ENCODE measurements at regions not wholly inside any gene's neighbourhood (a gene's known extent, or its start where the extent isn't known, plus 50 kb on each side); places are given as distances from the start of the nearest gene placed in this dataset.

DNA sequence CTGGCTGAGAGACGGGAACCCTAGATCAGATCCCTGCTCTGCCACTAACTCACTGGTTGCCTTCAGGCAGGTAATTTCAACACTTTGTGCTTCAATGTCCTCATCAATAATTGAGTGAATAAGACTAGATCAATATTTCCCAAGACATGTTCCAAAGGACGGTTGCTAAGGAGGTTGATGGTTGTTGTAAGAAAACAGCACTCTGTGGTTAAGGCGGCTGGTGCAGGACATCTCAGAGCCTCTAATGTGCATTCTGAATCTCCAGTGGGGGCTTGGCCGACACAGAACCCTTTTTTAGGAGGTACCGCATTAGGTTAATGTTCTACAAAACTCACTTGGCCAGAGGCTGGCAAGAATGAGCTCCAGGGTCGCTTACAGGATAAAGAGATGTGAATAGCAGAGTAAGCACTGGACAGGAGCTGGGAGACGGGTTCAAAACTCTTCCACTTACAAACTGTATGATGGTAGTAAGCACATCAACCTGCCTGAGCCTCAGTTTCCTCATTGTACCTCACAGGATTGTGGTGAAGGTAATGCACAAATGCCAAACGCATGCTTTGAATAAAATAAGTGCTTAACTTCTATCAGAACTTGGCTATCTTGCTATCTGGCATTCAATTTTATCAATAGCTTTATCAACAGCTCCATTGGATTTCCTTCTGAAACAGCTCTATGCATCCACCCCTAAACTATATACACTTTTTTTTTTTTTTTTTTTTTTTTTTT is 136.9 kb upstream of the PARP11 start:
- Histone ChIP-seq H3K4me1 (peaks cover 5 to 27% (median 8%) of the 10 kb centered on the region in 3 donors), H3K27me3 (no peaks in the 10 kb centered on the region), H3K4me3 (no peak overlapping the region), H3K27ac (no peak overlapping the region), H3K9me3 (no peaks in the 10 kb centered on the region), H3K36me3 (no peaks in the 10 kb centered on the region)
- DNase-seq: no peak
- no peak for TF ChIP-seq POLR2A (IDR thresholded peaks at IDR 0.05)
- TF ChIP-seq, protein P1, sequence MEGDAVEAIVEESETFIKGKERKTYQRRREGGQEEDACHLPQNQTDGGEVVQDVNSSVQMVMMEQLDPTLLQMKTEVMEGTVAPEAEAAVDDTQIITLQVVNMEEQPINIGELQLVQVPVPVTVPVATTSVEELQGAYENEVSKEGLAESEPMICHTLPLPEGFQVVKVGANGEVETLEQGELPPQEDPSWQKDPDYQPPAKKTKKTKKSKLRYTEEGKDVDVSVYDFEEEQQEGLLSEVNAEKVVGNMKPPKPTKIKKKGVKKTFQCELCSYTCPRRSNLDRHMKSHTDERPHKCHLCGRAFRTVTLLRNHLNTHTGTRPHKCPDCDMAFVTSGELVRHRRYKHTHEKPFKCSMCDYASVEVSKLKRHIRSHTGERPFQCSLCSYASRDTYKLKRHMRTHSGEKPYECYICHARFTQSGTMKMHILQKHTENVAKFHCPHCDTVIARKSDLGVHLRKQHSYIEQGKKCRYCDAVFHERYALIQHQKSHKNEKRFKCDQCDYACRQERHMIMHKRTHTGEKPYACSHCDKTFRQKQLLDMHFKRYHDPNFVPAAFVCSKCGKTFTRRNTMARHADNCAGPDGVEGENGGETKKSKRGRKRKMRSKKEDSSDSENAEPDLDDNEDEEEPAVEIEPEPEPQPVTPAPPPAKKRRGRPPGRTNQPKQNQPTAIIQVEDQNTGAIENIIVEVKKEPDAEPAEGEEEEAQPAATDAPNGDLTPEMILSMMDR (IDR thresholded peaks at IDR 0.05): no peak
- intact Hi-C loops (cut with DNase I): no loop called here
- WGBS, 2 donors: 74 to 80% methylated on average over 5 to 8 of the region's 8 CpGs

DNA sequence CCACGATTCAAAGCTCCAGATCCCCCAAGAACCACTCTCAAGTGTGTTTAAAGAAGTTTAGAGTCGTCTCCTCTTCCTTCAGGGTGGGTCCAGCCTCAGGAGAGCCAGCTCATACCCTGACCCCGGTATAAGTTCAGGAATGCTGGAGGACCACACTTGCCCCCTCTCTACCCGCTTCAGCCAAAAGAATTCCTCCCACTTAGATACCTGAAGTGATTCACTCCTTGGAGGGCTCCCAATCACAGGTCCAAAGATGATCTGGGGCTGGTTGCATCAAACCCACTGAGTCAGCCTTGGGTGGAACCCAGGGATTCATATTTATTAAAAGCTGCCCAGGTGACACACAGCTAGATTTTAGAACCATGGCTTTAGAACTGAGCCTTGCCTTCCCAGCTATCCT is 133.5 kb upstream of the PARP11 start:
- H3K27me3 ChIP-seq: peaks cover 0 to 7% (median 0%) of the 10 kb centered on the region in 4 donors
- DNase-seq: no peak
- H3K36me3 ChIP-seq: no peaks in the 10 kb centered on the region
- intact Hi-C loops (cut with DNase I): no loop called here
- peaks cover 0 to 8% (median 0%) of the 10 kb centered on the region in 3 donors for H3K4me1 ChIP-seq
- no peaks in the 10 kb centered on the region for H3K9me3 ChIP-seq
- 40 to 56% methylated on average over 4 of the region's 4 CpGs for WGBS, 2 donors
- no peak for TF ChIP-seq POLR2A (IDR thresholded peaks at IDR 0.05)
- TF ChIP-seq, protein P1 (IDR thresholded peaks at IDR 0.05): no peak
- H3K4me3 ChIP-seq: no peak overlapping the region
- H3K27ac ChIP-seq: no peak overlapping the region

DNA sequence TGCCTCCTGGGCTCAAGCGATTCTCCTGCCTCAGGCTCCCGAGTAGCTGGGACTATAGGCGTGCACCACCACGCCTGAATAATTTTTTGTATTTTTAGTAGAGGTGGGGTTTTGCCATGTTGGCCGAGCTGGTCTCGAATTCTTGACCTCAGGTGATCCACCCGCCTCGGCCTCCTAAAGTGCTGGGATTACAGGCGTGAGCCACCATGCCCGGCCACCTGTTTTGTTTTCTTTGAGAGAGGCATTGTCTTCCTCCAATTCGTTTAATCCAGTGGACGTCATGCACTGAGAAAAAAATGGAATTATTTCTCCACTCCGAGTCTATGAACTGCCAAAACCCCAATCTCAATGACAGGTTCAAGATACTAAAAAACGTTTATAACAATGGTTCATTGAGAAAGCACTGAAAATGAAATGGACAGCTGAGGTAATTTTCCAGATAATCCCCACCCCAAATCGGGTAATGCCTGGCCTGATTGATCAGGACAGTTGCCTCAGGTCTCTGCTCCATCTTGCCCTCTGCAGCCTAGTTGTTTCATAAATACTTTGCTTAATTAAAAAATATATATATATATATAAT is 132.7 kb upstream of the PARP11 start:
- no peak for DNase-seq
- intact Hi-C loops (cut with DNase I): no loop called here
- peaks cover 0 to 8% (median 0%) of the 10 kb centered on the region in 3 donors for H3K4me1 ChIP-seq
- WGBS, 2 donors: 70 to 76% methylated on average over 4 to 12 of the region's 15 CpGs
- H3K27me3 ChIP-seq: peaks cover 0 to 13% (median 0%) of the 10 kb centered on the region in 4 donors
- no peak overlapping the region for H3K4me3 ChIP-seq
- TF ChIP-seq, protein P1 (IDR thresholded peaks at IDR 0.05): no peak
- no peak overlapping the region for H3K27ac ChIP-seq
- no peaks in the 10 kb centered on the region for H3K36me3 ChIP-seq
- no peaks in the 10 kb centered on the region for H3K9me3 ChIP-seq

DNA sequence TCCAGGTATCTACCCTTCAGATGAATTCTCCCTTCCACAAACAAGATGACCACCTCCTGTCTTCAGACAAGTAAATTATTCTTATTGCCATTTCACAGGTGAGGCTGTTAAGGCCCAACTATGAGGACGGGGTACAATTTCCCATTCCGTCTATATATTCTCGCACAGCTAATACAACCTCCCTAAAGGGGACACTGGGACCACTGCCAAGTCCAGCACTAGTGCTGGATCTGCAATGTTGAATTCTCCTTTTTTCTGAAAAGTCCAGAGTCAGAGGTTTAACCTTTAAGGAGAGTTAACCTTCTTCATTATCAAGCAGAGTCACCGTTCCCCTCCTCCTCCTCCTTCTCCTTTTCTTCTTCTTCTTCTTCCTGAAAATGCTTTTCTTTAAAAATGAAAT is 130.4 kb upstream of the PARP11 start:
- no peaks in the 10 kb centered on the region for H3K9me3 ChIP-seq
- no peak for DNase-seq
- peaks cover 0 to 20% (median 0%) of the 10 kb centered on the region in 4 donors for H3K27me3 ChIP-seq
- 92 to 94% methylated on average over 4 of the region's 4 CpGs for WGBS, 2 donors
- H3K27ac ChIP-seq: no peak overlapping the region
- no peak overlapping the region for H3K4me3 ChIP-seq
- H3K4me1 ChIP-seq: peaks cover 0 to 8% (median 0%) of the 10 kb centered on the region in 3 donors
- intact Hi-C loops (cut with DNase I): no loop called here
- no peak for TF ChIP-seq POLR2A (IDR thresholded peaks at IDR 0.05)
- TF ChIP-seq, protein P1 (IDR thresholded peaks at IDR 0.05): no peak
- H3K36me3 ChIP-seq: no peaks in the 10 kb centered on the region

GRCh38 chr12:4002601-4003000 is 129.4 kb upstream of the PARP11 start:
- intact Hi-C loops (cut with DNase I): no loop called here
- DNase-seq: no peak
- Histone ChIP-seq H3K9me3 (no peaks in the 10 kb centered on the region), H3K4me1 (peaks cover 0 to 8% (median 0%) of the 10 kb centered on the region in 3 donors), H3K27ac (no peak overlapping the region), H3K27me3 (peaks cover 0 to 20% (median 0%) of the 10 kb centered on the region in 4 donors), H3K4me3 (no peak overlapping the region), H3K36me3 (no peaks in the 10 kb centered on the region)
- TF ChIP-seq POLR2A (IDR thresholded peaks at IDR 0.05): no peak
- TF ChIP-seq, protein P1 (IDR thresholded peaks at IDR 0.05): no peak
- 50 to 81% methylated on average over 1 to 2 of the region's 2 CpGs for WGBS, 2 donors
